ENCODE measurements at regions not wholly inside any gene's neighbourhood (a gene's known extent, or its start where the extent isn't known, plus 50 kb on each side); places are given as distances from the start of the nearest gene placed in this dataset.

GRCh38 chrX:122220644-122221373 lies 963.3 kb upstream of the GRIA3 start:
- TF ChIP-seq, protein P1, sequence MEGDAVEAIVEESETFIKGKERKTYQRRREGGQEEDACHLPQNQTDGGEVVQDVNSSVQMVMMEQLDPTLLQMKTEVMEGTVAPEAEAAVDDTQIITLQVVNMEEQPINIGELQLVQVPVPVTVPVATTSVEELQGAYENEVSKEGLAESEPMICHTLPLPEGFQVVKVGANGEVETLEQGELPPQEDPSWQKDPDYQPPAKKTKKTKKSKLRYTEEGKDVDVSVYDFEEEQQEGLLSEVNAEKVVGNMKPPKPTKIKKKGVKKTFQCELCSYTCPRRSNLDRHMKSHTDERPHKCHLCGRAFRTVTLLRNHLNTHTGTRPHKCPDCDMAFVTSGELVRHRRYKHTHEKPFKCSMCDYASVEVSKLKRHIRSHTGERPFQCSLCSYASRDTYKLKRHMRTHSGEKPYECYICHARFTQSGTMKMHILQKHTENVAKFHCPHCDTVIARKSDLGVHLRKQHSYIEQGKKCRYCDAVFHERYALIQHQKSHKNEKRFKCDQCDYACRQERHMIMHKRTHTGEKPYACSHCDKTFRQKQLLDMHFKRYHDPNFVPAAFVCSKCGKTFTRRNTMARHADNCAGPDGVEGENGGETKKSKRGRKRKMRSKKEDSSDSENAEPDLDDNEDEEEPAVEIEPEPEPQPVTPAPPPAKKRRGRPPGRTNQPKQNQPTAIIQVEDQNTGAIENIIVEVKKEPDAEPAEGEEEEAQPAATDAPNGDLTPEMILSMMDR (IDR thresholded peaks at IDR 0.05), result no peak
- TF ChIP-seq POLR2AphosphoS5 (IDR thresholded peaks at IDR 0.05), result no peak
- TF ChIP-seq POLR2A (IDR thresholded peaks at IDR 0.05), result no peak
